Prostate gland (tissue), 2 donors: ENCODE measurements at regions not wholly inside any gene's neighbourhood (a gene's known extent, or its start where the extent isn't known, plus 50 kb on each side); places are given as distances from the start of the nearest gene placed in this dataset.

ENCODE experiments used
- CTCF ChIP-seq, 4 experiments: fragments of 200-600 bp in 2 of 4; fragments of 450-650 bp in 2 of 4; sonication (generic) in 2 of 4; IDR thresholded peaks; 1 replicate in 3 of 4; 2 replicates in 1 of 4; pipeline ENCODE4 v1.5.1; 2016 to 2019; ENCODE audit warnings: antibody characterized with exemption in 4 of 4, mild to moderate bottlenecking in 2 of 4, moderate library complexity in 2 of 4
- POLR2A ChIP-seq: fragments of 450-650 bp; IDR thresholded peaks from one replicate; pipeline ENCODE4 v1.6.1; 2016; ENCODE audit warnings: antibody characterized with exemption, mild to moderate bottlenecking

- TF ChIP-seq CTCF (IDR thresholded peaks at IDR 0.05) (no peak), POLR2A (no peak)
These were observed 368.2 kb downstream of the TMEM161B start for GRCh38 chr5:87900419-87900818.
